Liver (tissue), 7 donors: ENCODE measurements at regions not wholly inside any gene's neighbourhood (a gene's known extent, or its start where the extent isn't known, plus 50 kb on each side); places are given as distances from the start of the nearest gene placed in this dataset.

Experiments
- DNase-seq: peaks from one replicate; pipeline ENCODE4 v3.0.0-alpha.2; 2017; ENCODE audit warnings: low spot score
- H3K27ac ChIP-seq, 2 donors: one replicate each; pipeline ENCODE4 v1.7.0; 2013; ENCODE audit warnings: inconsistent platforms in 2 of 2, low read length in 2 of 2, control low read depth in 1 of 2, low read depth in 1 of 2, mild to moderate bottlenecking in 1 of 2
- H3K27me3 ChIP-seq, 4 donors: one replicate each; pipeline versions ENCODE4 v1.6.1 to v1.7.0; 2013; ENCODE audit warnings: low read length in 3 of 4, inconsistent platforms in 1 of 4, mild to moderate bottlenecking in 1 of 4, moderate library complexity in 1 of 4; ENCODE audit not compliant: control insufficient read depth in 4 of 4, insufficient read depth in 4 of 4
- H3K36me3 ChIP-seq, 4 donors: one replicate each; pipeline versions ENCODE4 v1.6.1 to v1.7.0; 2013; ENCODE audit warnings: low read length in 3 of 4, mild to moderate bottlenecking in 3 of 4, low read depth in 1 of 4, moderate library complexity in 1 of 4; ENCODE audit not compliant: control insufficient read depth in 4 of 4, insufficient read depth in 3 of 4
- H3K4me1 ChIP-seq, 4 donors: one replicate each; pipeline versions ENCODE4 v1.6.1 to v1.7.0; 2013; ENCODE audit warnings: low read length in 3 of 4, mild to moderate bottlenecking in 3 of 4, moderate library complexity in 1 of 4; ENCODE audit not compliant: control insufficient read depth in 4 of 4, insufficient read depth in 4 of 4
- H3K4me3 ChIP-seq, 3 donors: one replicate each; pipeline versions ENCODE4 v1.6.1 to v1.7.0; 2013; ENCODE audit warnings: low read length in 3 of 3, control low read depth in 1 of 3, low read depth in 1 of 3, mild to moderate bottlenecking in 1 of 3
- H3K9ac ChIP-seq, 2 donors: one replicate each; pipeline ENCODE4 v1.7.0; 2013; ENCODE audit warnings: low read length in 2 of 2, mild to moderate bottlenecking in 2 of 2, moderate library complexity in 2 of 2, control low read depth in 1 of 2, low read depth in 1 of 2
- H3K9me3 ChIP-seq, 4 donors: one replicate each; pipeline versions ENCODE4 v1.6.1 to v1.7.0; 2013; ENCODE audit warnings: low read length in 3 of 4; ENCODE audit not compliant: control insufficient read depth in 4 of 4
- EGR1 ChIP-seq, 2 donors: IDR thresholded peaks; 2 replicates each; pipeline ENCODE4 v1.6.1; 2016 to 2018; ENCODE audit warnings: antibody characterized with exemption in 2 of 2, low read depth in 2 of 2
- FOXA1 ChIP-seq: IDR thresholded peaks from 2 replicates; pipeline ENCODE4 v1.6.1; 2016; ENCODE audit warnings: antibody characterized with exemption
- FOXA2 ChIP-seq: IDR thresholded peaks from 2 replicates; pipeline ENCODE4 v1.6.1; 2016; ENCODE audit warnings: antibody characterized with exemption
- GABPA ChIP-seq, 2 donors: IDR thresholded peaks in 1 of 2; conservative IDR thresholded peaks in 1 of 2; 2 replicates each; pipeline ENCODE4 v1.6.1; 2016; ENCODE audit warnings: antibody characterized with exemption in 2 of 2, mild to moderate bottlenecking in 1 of 2, moderate library complexity in 1 of 2
- HNF4A ChIP-seq, 2 donors: conservative IDR thresholded peaks; 2 replicates each; pipeline ENCODE4 v1.6.1; 2016; ENCODE audit warnings: antibody characterized with exemption in 2 of 2, mild to moderate bottlenecking in 2 of 2
- JUND ChIP-seq, 2 donors: IDR thresholded peaks; 2 replicates each; pipeline ENCODE4 v1.6.1; 2016; ENCODE audit warnings: antibody characterized with exemption in 2 of 2
- MAX ChIP-seq: IDR thresholded peaks from 2 replicates; pipeline ENCODE4 v1.6.1; 2016; ENCODE audit warnings: antibody characterized with exemption
- NR2F2 ChIP-seq: IDR thresholded peaks from 2 replicates; pipeline ENCODE4 v1.6.1; 2016; ENCODE audit warnings: antibody characterized with exemption
- RAD21 ChIP-seq, 2 donors: IDR thresholded peaks; 2 replicates each; pipeline ENCODE4 v1.6.1; 2016; ENCODE audit warnings: antibody characterized with exemption in 2 of 2, mild to moderate bottlenecking in 2 of 2
- REST ChIP-seq: IDR thresholded peaks from 2 replicates; pipeline ENCODE4 v1.6.1; 2016; ENCODE audit warnings: antibody characterized with exemption, mild to moderate bottlenecking
- RXRA ChIP-seq, 2 donors: IDR thresholded peaks; 2 replicates each; pipeline ENCODE4 v1.6.1; 2017 to 2018; ENCODE audit warnings: antibody characterized with exemption in 2 of 2, mild to moderate bottlenecking in 1 of 2
- SP1 ChIP-seq: IDR thresholded peaks from 2 replicates; pipeline ENCODE4 v1.6.1; 2018; ENCODE audit warnings: antibody characterized with exemption, mild to moderate bottlenecking
- TAF1 ChIP-seq: conservative IDR thresholded peaks from 2 replicates; pipeline ENCODE4 v1.6.1; 2016; ENCODE audit warnings: antibody characterized with exemption, mild to moderate bottlenecking
- YY1 ChIP-seq: IDR thresholded peaks from 2 replicates; pipeline ENCODE4 v1.6.1; 2016; ENCODE audit warnings: antibody characterized with exemption, mild to moderate bottlenecking
- ZBTB33 ChIP-seq: IDR thresholded peaks from 2 replicates; pipeline ENCODE4 v1.6.1; 2016; ENCODE audit warnings: antibody characterized with exemption
- WGBS: extraction: QIAGEN DNeasy Blood & Tissue Kit; methylation state at CpG from one replicate; pipeline ENCODE4 v1.1.7; 2013; 5-methylcytosine and 5-hydroxymethylcytosine counted together
- donor health status: healthy.
- donor health status: healthy.
- donor health status: healthy.
- donor health status: healthy.

GRCh38 chr11:26859416-26859815 is 134.5 kb upstream of the FIBIN start:
- H3K36me3 ChIP-seq, result no peaks in the 10 kb centered on the region
- no peaks in the 10 kb centered on the region for H3K27me3 ChIP-seq
- TF ChIP-seq FOXA2 (no peak), RAD21 (IDR thresholded peaks at IDR 0.05) (no peak), REST (no peak), HNF4A (conservative IDR thresholded peaks at IDR 0.05) (no peak), RXRA (IDR thresholded peaks at IDR 0.05) (no peak), YY1 (no peak), TAF1 (no peak), SP1 (no peak)
- no peaks in the 10 kb centered on the region for H3K9me3 ChIP-seq
- no peak overlapping the region for H3K27ac ChIP-seq
- DNase-seq, result no peak
- WGBS, result 79% methylated on average over 3 of the region's 3 CpGs
- no peaks in the 10 kb centered on the region for H3K4me1 ChIP-seq
- H3K9ac ChIP-seq, result no peak overlapping the region
- H3K4me3 ChIP-seq, result no peak overlapping the region

GRCh38 chr11:26860091-26860780 is 133.7 kb upstream of the FIBIN start:
- no peaks in the 10 kb centered on the region for H3K9me3 ChIP-seq
- TF ChIP-seq RAD21 (IDR thresholded peaks at IDR 0.05) (no peak), RXRA (IDR thresholded peaks at IDR 0.05) (no peak), NR2F2 (no peak), JUND (IDR thresholded peaks at IDR 0.05) (no peak), MAX (no peak), TAF1 (no peak), FOXA1 (no peak), ZBTB33 (no peak), YY1 (no peak), GABPA (IDR thresholded peaks at IDR 0.05 in 1 of 2, conservative IDR thresholded peaks at IDR 0.05 in 1 of 2) (no peak), EGR1 (IDR thresholded peaks at IDR 0.05; ENCODE audit: low read depth in 2 of 2) (no peak), SP1 (no peak), FOXA2 (no peak), HNF4A (conservative IDR thresholded peaks at IDR 0.05) (no peak)
- no peak overlapping the region for H3K4me3 ChIP-seq
- no peaks in the 10 kb centered on the region for H3K36me3 ChIP-seq
- no peaks in the 10 kb centered on the region for H3K4me1 ChIP-seq
- no peak for DNase-seq
- H3K27me3 ChIP-seq, result no peaks in the 10 kb centered on the region
- no peak overlapping the region for H3K27ac ChIP-seq
- no peak overlapping the region for H3K9ac ChIP-seq
- 89% methylated on average over 7 of the region's 7 CpGs for WGBS
